K562 (cell line): ENCODE measurements at regions not wholly inside any gene's neighbourhood (a gene's known extent, or its start where the extent isn't known, plus 50 kb on each side); places are given as distances from the start of the nearest gene placed in this dataset.

Experiments used
- ATAC-seq: fragments of 200-7000 bp; cut with Tn5 transposase; 3 replicates; pipeline ENCODE4 v1.9.1; 2020; ENCODE audit warnings: moderate library complexity
- BruUV-seq: library from RNA; stranded (reverse); fragments of 400-500 nt; replicated peaks from 2 replicates; lab custom pipeline; 2021; lab: Mats Ljungman, UMichigan
- CTCF ChIA-PET: fragments of 300-600 bp; formaldehyde crosslinking; extraction: SDS; loops from one replicate; lab custom pipeline; 2021; ENCODE audit warnings: low intra/inter-chr PET ratio; lab: Yijun Ruan, JAX
- POLR2A ChIA-PET: fragments of 300-600, 350-650 bp; sonication (Branson Sonifier 250); formaldehyde crosslinking; extraction: SDS; loops from one replicate; lab custom pipeline; 2021; ENCODE audit warnings: antibody characterized with exemption, inconsistent platforms; lab: Yijun Ruan, JAX
- DNase-seq, 4 experiments: peaks; one replicate each; pipeline versions ENCODE4 v3.0.0 to v3.0.0-alpha.2; 2011 to 2018; ENCODE audit warnings: low spot score in 3 of 4, mixed read lengths in 3 of 4; ENCODE audit errors: extremely low read depth in 1 of 4
- FAIRE-seq: peaks from 2 replicates; lab custom pipeline; 2011; peaks lifted over from hg19 to GRCh38; lab: Jason Lieb, UNC
- H2AFZ ChIP-seq: 2 replicates; pipeline ENCODE4 v1.6.0; 2011; ENCODE audit warnings: low read depth, low read length, control low read depth, inconsistent platforms
- H3K27ac ChIP-seq: fragments of 200-600 bp; 3 replicates; pipeline ENCODE4 v1.8.0; 2011; ENCODE audit warnings: low read depth, mild to moderate bottlenecking, control low read depth, inconsistent platforms, low read length, moderate library complexity, mixed read lengths; ENCODE audit errors: extremely low read depth
- H3K27me3 ChIP-seq, 2 experiments: fragments of 300-600 bp in 1 of 2; 2 replicates in 1 of 2; 3 replicates in 1 of 2; pipeline versions ENCODE4 v1.6.0 to v1.8.0; 2011; ENCODE audit warnings: inconsistent platforms in 2 of 2, low read length in 2 of 2, mild to moderate bottlenecking in 1 of 2, mixed read lengths in 1 of 2, moderate library complexity in 1 of 2; ENCODE audit not compliant: control insufficient read depth in 2 of 2, insufficient read depth in 2 of 2
- H3K36me3 ChIP-seq: fragments of 300-600 bp; 3 replicates; pipeline ENCODE4 v1.8.0; 2011; ENCODE audit warnings: mild to moderate bottlenecking, low read length, inconsistent platforms; ENCODE audit not compliant: control insufficient read depth, insufficient read depth
- H3K4me1 ChIP-seq, 2 experiments: fragments of 200-600 bp in 1 of 2; replicated peaks in 1 of 2; 2 replicates in 1 of 2; 3 replicates in 1 of 2; pipeline versions ENCODE4 v1.5.1 to v1.8.0; 2011; ENCODE audit warnings: inconsistent platforms in 2 of 2, low read length in 2 of 2, mild to moderate bottlenecking in 1 of 2, mixed read lengths in 1 of 2, moderate library complexity in 1 of 2; ENCODE audit not compliant: control insufficient read depth in 2 of 2, insufficient read depth in 2 of 2
- H3K4me2 ChIP-seq: 2 replicates; pipeline ENCODE4 v1.6.1; 2011; ENCODE audit warnings: low read length, control low read depth, inconsistent platforms, mixed read lengths; ENCODE audit not compliant: insufficient read depth
- H3K4me3 ChIP-seq: fragments of 200-600 bp; sonication (generic), shearing (Covaris generic); 2 replicates; pipeline ENCODE4 v1.5.1; 2016; ENCODE audit warnings: control low read depth, inconsistent platforms
- H3K79me2 ChIP-seq: fragments of 200-600 bp; 3 replicates; pipeline ENCODE4 v1.8.0; 2011; ENCODE audit warnings: low read length, inconsistent platforms; ENCODE audit not compliant: control insufficient read depth, insufficient read depth
- H3K9ac ChIP-seq, 2 experiments: 2 replicates each; pipeline versions ENCODE4 v1.6.0 to v1.6.1; 2011; ENCODE audit warnings: low read depth in 2 of 2, low read length in 2 of 2, control low read depth in 1 of 2, inconsistent platforms in 1 of 2, mild to moderate bottlenecking in 1 of 2, mixed read lengths in 1 of 2; ENCODE audit not compliant: insufficient read depth in 1 of 2
- H3K9me1 ChIP-seq: one replicate; pipeline ENCODE4 v1.6.0; 2011; ENCODE audit warnings: inconsistent platforms, mild to moderate bottlenecking, low read length, moderate library complexity; ENCODE audit not compliant: control insufficient read depth, insufficient read depth
- H3K9me3 ChIP-seq: replicated peaks from 2 replicates; pipeline ENCODE4 v1.5.1; 2011; ENCODE audit warnings: low read depth, low read length, inconsistent platforms; ENCODE audit not compliant: control insufficient read depth, insufficient read depth
- H4K20me1 ChIP-seq: replicated peaks from 2 replicates; pipeline ENCODE4 v1.6.1; 2011; ENCODE audit warnings: low read length, inconsistent platforms, mixed read lengths; ENCODE audit not compliant: control insufficient read depth, insufficient read depth
- CBFA2T3 ChIP-seq: fragments of 450-650 bp; IDR thresholded peaks from 2 replicates; pipeline ENCODE4 v1.6.1; 2017
- ETV5 ChIP-seq: sonication (generic); formaldehyde crosslinking; IDR thresholded peaks from 2 replicates; pipeline ENCODE4 v1.4.0; 2020; ENCODE audit warnings: low read depth, mild to moderate bottlenecking, missing genetic modification reagents
- FOXJ3 ChIP-seq: sonication (generic); formaldehyde crosslinking; IDR thresholded peaks from 2 replicates; pipeline ENCODE4 v1.4.0; 2020; ENCODE audit warnings: mild to moderate bottlenecking, missing genetic modification reagents
- JUNB ChIP-seq: fragments of 450-650 bp; formaldehyde crosslinking; conservative IDR thresholded peaks from 2 replicates; pipeline ENCODE4 v1.4.0; 2020; ENCODE audit warnings: mild to moderate bottlenecking
- PML ChIP-seq: IDR thresholded peaks from 2 replicates; pipeline ENCODE4 v1.6.1; 2012; ENCODE audit warnings: low read length, inconsistent platforms
- SRF ChIP-seq, 2 experiments: fragments of 250-450, 450-650 bp in 1 of 2; sonication (Bioruptor Pico) in 1 of 2; sonication (generic) in 1 of 2; formaldehyde crosslinking; IDR thresholded peaks; 2 replicates each; pipeline versions ENCODE4 v1.5.0 to v1.5.1; 2020 to 2022; ENCODE audit warnings: mild to moderate bottlenecking in 1 of 2, missing genetic modification reagents in 1 of 2
- STAT5A ChIP-seq: IDR thresholded peaks from 2 replicates; pipeline ENCODE4 v1.6.1; 2012; ENCODE audit warnings: low read length, inconsistent platforms, borderline replicate concordance
- TAF15 ChIP-seq: fragments of 200-400 bp; formaldehyde crosslinking; IDR thresholded peaks from 2 replicates; pipeline ENCODE4 v1.6.1; 2017; ENCODE audit warnings: mild to moderate bottlenecking, low read depth, low read length, moderate library complexity
- ZC3H4 ChIP-seq: sonication (generic); formaldehyde crosslinking; IDR thresholded peaks from 2 replicates; pipeline ENCODE4 v1.9.0; 2021; ENCODE audit warnings: missing genetic modification reagents, borderline replicate concordance
- ZNF668 ChIP-seq: fragments of 250-450 bp; sonication (Bioruptor Pico); IDR thresholded peaks from 2 replicates; pipeline ENCODE4 v1.8.0; 2022; ENCODE audit warnings: mild to moderate bottlenecking, inconsistent platforms
- WGBS: fragments of 100-300 bp; shearing (Covaris generic); methylation state at CpG from one replicate; pipeline ENCODE4 v1.1.6; 2016; ENCODE audit warnings: low coverage, mixed read lengths; ENCODE audit not compliant: insufficient coverage; ENCODE audit errors: missing lambda C conversion rate; 5-methylcytosine and 5-hydroxymethylcytosine counted together
- in situ Hi-C: fragments of 300-500 bp; cut with MboI; formaldehyde crosslinking; loops from 4 replicates; pipeline ENCODE4 v1.15.0; 2018; ENCODE audit warnings: inconsistent platforms, mixed read lengths
- intact Hi-C: fragments of 100-400 bp; cut with micrococcal nuclease; formaldehyde crosslinking; loops from 2 replicates; pipeline ENCODE4 v1.14.2; 2022
- TF ChIP-seq, protein P1 (sequence below), 2 experiments: fragments of 450-650 bp; IDR thresholded peaks; 2 replicates each; pipeline ENCODE4 v1.6.1; 2016; ENCODE audit warnings: mild to moderate bottlenecking in 2 of 2, borderline replicate concordance in 1 of 2, low read depth in 1 of 2, moderate library complexity in 1 of 2
- TF ChIP-seq, protein P2 (sequence below): IDR thresholded peaks from 2 replicates; pipeline ENCODE4 v1.6.1; 2016; ENCODE audit warnings: missing genetic modification characterization, missing compliant biosample characterization

DNA sequence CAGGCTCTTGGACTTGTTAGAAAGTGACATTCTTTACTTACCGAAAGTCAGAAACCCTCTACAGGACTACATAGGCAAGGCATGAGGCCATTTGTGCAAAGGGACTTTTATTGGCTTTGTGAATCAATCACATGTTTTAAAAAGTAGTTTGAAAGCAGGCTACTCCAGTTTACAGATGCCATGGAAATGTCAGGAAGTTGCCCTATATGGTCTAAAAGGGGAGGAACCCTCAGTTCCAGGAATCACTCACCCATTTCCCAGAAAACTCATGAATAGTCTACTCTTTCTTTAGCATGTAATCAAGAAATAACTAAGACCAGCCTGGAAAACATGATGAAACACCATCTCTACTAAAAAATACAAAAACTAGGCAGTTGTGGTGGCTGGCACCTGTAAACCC is 51.0 kb upstream of the MKRN3 start:
- ChIA-PET POLR2A (no interaction called here), CTCF (no interaction called here)
- H3K9me3 ChIP-seq: no peaks in the 10 kb centered on the region
- TF ChIP-seq TAF15 (no peak), ZC3H4 (no peak), PML (no peak), ETV5 (CRISPR knock-in tag) (no peak), STAT5A (peak; percentile 50; the same call in 1 of the 2 replicates), FOXJ3 (CRISPR knock-in tag) (no peak), ZNF668 (CRISPR knock-in tag) (no peak), SRF (CRISPR knock-in tag; IDR thresholded peaks at IDR 0.05) (peak; percentile 31 to 95; a peak in 2 of 4 replicates), JUNB (CRISPR knock-in tag) (no peak), CBFA2T3 (no peak)
- TF ChIP-seq, protein P1, sequence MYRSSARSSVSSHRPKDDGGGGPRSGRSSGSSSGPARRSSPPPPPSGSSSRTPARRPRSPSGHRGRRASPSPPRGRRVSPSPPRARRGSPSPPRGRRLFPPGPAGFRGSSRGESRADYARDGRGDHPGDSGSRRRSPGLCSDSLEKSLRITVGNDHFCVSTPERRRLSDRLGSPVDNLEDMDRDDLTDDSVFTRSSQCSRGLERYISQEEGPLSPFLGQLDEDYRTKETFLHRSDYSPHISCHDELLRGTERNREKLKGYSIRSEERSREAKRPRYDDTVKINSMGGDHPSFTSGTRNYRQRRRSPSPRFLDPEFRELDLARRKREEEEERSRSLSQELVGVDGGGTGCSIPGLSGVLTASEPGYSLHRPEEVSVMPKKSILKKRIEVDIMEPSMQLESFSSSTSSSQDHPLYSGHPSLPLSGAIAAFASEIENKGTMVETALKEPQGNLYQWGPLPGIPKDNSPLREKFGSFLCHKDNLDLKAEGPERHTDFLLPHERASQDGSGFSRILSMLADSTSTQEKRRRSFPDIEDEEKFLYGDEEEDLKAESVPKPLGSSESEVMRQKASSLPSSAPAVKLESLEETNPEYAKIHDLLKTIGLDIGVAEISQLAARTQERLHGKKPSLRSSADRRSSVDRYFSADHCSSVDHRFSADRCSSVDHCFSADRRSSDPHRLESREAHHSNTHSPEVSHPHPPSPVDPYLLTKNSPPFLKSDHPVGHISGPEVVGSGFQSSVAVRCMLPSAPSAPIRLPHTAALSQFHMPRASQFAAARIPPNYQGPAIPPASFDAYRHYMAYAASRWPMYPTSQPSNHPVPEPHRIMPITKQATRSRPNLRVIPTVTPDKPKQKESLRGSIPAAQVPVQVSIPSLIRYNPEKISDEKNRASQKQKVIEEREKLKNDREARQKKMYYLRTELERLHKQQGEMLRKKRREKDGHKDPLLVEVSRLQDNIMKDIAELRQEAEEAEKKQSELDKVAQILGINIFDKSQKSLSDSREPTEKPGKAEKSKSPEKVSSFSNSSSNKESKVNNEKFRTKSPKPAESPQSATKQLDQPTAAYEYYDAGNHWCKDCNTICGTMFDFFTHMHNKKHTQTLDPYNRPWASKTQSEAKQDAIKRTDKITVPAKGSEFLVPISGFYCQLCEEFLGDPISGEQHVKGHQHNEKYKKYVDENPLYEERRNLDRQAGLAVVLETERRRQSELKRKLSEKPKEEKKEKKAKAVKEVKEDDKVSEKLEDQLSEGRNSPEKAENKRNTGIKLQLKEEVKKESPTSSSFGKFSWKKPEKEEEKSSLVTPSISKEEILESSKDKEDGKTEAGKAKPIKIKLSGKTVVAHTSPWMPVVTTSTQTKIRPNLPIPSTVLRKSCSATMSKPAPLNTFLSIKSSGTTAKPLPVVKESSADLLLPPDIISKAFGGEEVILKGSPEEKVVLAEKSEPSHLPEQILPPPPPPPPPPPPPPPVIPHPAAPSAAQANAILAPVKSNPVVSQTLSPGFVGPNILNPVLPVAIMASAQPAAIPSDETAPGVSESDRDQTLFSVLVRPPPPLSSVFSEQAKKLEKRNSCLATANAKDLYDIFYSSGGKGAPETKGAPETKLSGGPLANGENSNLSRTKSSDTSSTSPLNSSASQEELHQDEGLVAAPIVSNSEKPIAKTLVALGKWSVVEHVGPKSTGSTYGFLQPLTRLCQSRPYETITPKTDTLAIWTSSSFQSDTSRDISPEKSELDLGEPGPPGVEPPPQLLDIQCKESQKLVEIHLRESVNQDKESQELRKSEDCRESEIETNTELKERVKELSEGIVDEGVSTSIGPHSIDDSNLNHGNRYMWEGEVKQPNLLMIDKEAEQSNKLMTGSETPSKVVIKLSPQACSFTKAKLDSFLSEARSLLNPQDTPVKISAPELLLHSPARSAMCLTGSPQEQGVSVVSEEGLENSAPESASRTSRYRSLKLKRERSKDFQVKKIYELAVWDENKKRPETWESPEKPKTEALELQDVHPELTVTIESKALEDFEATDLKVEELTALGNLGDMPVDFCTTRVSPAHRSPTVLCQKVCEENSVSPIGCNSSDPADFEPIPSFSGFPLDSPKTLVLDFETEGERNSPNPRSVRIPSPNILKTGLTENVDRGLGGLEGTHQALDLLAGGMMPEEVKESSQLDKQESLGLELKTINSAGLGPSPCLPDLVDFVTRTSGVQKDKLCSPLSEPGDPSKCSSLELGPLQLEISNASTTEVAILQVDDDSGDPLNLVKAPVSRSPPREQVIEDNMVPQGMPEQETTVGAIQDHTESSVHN (IDR thresholded peaks at IDR 0.05; ENCODE audit: borderline replicate concordance in 1 of 2, low read depth in 1 of 2): no peak
- TF ChIP-seq, protein P2, sequence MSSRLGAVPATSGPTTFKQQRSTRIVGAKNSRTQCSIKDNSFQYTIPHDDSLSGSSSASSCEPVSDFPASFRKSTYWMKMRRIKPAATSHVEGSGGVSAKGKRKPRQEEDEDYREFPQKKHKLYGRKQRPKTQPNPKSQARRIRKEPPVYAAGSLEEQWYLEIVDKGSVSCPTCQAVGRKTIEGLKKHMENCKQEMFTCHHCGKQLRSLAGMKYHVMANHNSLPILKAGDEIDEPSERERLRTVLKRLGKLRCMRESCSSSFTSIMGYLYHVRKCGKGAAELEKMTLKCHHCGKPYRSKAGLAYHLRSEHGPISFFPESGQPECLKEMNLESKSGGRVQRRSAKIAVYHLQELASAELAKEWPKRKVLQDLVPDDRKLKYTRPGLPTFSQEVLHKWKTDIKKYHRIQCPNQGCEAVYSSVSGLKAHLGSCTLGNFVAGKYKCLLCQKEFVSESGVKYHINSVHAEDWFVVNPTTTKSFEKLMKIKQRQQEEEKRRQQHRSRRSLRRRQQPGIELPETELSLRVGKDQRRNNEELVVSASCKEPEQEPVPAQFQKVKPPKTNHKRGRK (tag): no peak

More for the DNA sequence above, 51.0 kb upstream of the MKRN3 start:
- no peak for FAIRE-seq
- intact Hi-C loops (no loop called here), in situ Hi-C loops (no loop called here)
- H2AFZ ChIP-seq: peak overlapping the region; percentile 33; the same call in 1 of the 2 replicates
- H3K9ac ChIP-seq: no peak overlapping the region
- no peaks in the 10 kb centered on the region for H3K79me2 ChIP-seq
- H3K9me1 ChIP-seq: no peaks in the 10 kb centered on the region
- H3K36me3 ChIP-seq: no peaks in the 10 kb centered on the region
- 0 out of 3 replicates have a peak overlapping the region, but pooled peaks have one; percentile 9 for H3K27ac ChIP-seq
- no peaks in the 10 kb centered on the region for H4K20me1 ChIP-seq
- no peaks in the 10 kb centered on the region for H3K27me3 ChIP-seq
- H3K4me2 ChIP-seq: no peak overlapping the region
- no peaks in the 10 kb centered on the region; a peak in 1 of 5 replicates for H3K4me1 ChIP-seq
- WGBS: 0% methylated on average over 1 of the region's 1 CpG
- H3K4me3 ChIP-seq: no peak overlapping the region
- peak in 1 of 4 experiments; percentile 33 for DNase-seq
- no peak for ATAC-seq
- BruUV-seq: no TSS peak
